A204.1 (cell line): ENCODE measurements at regions not wholly inside any gene's neighbourhood (a gene's known extent, or its start where the extent isn't known, plus 50 kb on each side); places are given as distances from the start of the nearest gene placed in this dataset.

Source experiments
- FAIRE-seq: peaks from 2 replicates; lab custom pipeline; 2012; peaks lifted over from hg19 to GRCh38; lab: Jason Lieb, UNC

GRCh38 chr15:39313467-39313866 lies 267.4 kb upstream of the THBS1 start:
- no peak for FAIRE-seq

GRCh38 chr15:39313881-39314280 lies 267.0 kb upstream of the THBS1 start:
- FAIRE-seq: no peak

DNA sequence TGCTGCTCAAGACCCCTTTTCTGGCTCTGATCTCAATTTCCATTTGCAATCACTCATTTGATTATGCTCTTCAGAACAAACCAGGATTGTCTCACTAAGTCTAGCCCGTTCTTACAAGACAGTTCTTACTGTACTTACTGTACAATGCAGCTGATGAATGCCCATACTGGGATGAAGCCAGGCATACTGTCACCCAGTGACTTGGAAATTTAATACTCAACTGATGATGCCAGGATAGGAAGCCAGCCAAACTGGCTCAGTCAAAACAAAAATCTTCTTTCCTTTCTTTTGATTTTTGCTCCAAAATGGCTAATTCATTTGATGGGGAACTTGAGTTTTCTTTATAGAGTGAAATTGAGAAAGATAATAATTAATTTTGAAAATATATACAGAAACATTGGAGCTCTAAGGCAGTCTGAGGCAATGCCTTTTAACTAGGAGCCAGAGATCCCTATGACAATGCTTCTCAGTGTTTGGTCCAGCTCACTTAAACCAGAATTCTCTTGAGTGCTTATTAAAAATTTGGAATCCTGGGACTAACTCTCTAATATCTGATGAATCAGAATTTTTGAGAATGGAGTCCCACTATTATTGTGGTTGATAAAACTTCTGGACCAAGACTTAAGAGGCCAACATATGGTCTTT lies 265.6 kb upstream of the THBS1 start:
- no peak for FAIRE-seq

GRCh38 chr15:39317225-39317624 lies 263.7 kb upstream of the THBS1 start:
- FAIRE-seq: no peak

DNA sequence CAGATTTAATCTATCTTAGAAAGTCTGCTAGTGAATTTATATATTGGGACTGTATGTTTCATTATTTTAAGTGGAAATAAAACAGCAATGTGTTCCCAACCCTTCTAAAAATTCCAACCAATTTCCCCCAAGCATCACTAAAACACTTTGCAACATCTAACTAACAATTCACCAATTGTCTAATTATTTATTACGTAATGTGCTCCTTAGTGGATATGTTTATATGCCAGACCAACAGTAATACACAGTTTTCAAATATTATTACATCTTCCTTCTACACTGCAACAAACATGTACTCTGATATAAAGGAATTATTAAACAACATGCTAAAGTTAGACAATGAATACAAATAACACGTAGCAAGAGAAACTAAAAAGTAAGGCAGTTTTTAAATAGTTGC lies 262.6 kb upstream of the THBS1 start:
- no peak for FAIRE-seq

DNA sequence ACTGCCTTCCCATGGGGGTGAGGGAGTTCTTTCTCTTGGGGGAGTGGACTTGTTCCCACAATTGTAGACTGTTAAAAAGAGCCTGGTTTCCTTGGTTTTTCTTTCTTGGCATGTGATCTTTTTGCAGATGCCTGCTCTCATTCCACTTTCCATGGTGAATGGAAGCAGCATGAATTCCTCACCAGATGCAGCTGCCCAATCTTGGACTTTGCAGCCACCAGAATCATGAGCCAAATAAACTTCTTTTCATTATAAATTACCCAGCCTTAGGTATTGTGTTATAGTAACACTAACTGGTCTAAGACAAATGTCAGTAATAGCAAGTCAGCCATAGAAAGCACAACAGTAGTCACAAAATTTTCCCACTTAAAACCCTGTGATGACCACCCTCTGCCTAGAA lies 260.5 kb upstream of the THBS1 start:
- FAIRE-seq: no peak

- no peak for FAIRE-seq
These were observed 260.0 kb upstream of the THBS1 start for GRCh38 chr15:39320886-39321285.

- FAIRE-seq: no peak
These were observed 258.9 kb upstream of the THBS1 start for GRCh38 chr15:39321977-39322376.

DNA sequence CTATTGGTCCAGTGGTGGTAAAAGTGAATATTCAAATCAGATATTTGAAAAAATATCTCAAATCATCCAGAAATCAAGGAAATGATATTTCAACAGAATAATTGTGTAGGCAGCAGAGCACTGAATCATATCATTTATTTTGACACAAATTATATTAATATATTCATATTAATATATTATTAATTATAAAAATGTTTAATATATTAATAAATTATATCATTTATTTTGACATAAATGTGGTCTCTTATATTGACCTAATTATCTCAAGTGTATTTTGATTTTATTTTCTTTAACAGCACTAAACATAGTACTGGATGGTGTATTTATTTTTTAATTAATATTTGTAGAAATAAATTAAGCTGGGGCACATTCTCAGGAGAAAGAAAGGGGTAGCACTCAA lies 257.7 kb upstream of the THBS1 start:
- FAIRE-seq: peak; percentile 44

GRCh38 chr15:39323706-39324105 lies 257.2 kb upstream of the THBS1 start:
- no peak for FAIRE-seq

DNA sequence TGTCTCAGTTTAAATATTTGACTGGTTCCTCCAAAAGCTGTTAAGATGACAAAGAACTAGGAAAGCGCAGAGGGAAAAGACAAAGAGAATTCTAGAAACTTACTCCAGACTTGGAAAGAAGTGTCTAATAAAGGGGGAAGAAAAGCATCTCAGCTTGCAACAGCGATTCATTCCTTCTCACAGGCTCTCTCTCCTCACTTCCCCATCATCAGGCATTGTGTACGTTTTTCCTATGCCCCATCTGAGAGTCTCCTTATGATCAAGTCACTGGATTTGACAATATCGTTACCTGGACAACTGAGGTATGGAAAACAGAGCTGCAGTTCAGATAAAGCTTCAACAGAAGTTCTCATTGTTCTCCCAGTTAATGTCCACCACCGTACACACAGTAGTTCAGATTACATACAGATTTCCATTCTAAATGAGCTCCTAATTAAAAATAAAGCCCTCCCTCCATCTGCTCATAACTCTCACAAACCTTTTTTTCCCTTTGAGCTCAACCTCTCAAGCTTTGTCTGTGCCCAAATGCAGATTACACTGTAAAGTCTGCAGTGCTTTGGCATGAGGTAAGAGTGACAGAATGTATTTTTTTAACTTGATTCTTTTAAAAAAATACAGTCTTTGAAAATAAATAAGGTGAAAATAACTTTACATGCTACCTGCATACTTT lies 254.4 kb upstream of the THBS1 start:
- no peak for FAIRE-seq

DNA sequence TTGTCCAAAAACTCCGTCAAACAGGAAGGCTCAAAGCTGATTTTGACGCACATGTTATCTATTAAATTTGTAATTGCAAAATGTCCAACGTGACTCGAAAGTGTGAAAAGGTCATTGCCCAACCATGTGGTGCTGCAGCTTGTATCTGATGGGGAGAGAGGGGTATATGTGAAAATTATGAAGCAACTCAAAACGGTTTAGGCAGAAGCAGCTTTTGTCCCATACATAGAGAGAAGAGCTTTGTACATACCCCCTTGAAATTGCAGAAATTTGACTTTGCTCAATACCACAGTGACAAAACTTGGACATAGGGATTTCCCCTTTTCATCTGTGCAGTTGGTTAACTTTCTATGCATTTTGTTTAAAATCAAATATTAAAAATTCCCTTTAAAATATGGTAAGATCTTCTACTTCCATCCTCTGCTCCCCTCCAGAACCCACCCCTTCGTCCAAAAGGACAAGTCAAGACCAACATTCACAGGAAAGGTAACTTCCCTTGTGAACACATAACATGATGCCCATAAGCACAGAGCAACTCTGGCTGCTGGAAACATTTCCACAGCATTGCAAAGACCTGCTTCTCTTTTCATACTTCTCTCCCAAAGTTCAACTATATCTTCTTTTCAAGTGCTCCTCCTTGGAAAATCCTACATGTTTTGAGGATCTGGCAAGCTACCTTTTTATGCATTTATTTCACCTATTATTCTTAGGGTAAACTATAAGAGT lies 253.7 kb upstream of the THBS1 start:
- FAIRE-seq: no peak

GRCh38 chr15:39330061-39330460 lies 250.8 kb upstream of the THBS1 start:
- FAIRE-seq: no peak

GRCh38 chr15:39331584-39331983 lies 249.3 kb upstream of the THBS1 start:
- FAIRE-seq: no peak

DNA sequence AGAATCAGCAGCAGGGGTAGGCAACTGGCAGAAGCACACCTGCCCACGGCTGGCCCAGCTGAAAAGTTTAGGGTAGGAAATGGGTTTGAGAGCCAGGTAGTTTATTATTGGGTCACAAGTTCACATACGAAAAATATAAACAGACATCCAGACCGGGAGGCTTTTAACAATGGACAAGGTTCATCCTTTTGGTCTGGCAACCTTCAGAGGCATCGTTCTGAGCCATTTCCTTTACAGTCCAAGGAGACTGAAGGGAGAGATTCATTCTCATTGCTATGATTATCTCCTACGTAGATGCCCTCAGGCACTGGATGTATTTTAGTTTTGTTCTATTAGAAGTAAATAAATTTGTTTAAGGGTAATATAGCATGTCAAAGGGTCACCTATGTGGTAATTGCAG lies 248.0 kb upstream of the THBS1 start:
- FAIRE-seq: no peak

- FAIRE-seq: no peak
These were observed 247.5 kb upstream of the THBS1 start for GRCh38 chr15:39333393-39333792.

- FAIRE-seq: no peak
These were observed 247.0 kb upstream of the THBS1 start for GRCh38 chr15:39333896-39334295.

GRCh38 chr15:39336926-39337325 lies 244.0 kb upstream of the THBS1 start:
- no peak for FAIRE-seq

GRCh38 chr15:39338251-39338650 lies 242.6 kb upstream of the THBS1 start:
- no peak for FAIRE-seq

DNA sequence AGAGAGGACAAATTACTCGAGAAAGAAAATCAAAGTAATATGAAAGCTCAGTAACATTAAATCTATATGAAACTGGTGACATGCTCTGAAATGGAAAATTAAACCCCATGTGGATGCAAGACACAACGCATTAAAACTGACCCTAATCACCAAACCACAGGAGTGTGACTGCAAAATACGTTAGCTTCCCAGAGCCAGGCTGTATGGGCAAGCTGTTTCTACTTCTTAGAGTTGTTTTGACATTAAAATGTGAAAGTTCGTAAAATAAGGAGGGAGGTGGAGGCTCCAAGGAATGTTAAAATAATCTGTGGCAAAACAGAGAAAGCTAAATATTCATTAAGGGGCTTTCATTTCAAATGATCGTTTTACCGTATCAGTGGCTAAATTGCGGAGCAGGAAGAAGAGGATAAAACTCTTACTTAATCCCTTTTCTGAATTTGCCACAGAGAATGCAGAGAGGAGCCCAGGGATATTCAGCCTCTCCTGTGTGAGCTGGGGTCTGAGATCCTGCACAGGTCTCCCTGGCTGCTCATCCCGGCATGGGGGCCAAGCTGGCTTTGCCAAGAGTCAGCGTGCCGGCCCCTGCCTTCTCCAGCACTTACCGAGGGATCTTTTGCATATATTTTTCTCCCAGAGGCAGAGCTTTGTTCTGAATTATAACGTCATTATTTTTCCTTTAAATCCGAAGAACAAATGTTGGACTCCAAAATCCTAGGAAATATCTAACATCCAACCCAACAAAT lies 239.8 kb upstream of the THBS1 start:
- no peak for FAIRE-seq

- FAIRE-seq: no peak
These were observed 236.2 kb upstream of the THBS1 start for GRCh38 chr15:39344662-39345141.

DNA sequence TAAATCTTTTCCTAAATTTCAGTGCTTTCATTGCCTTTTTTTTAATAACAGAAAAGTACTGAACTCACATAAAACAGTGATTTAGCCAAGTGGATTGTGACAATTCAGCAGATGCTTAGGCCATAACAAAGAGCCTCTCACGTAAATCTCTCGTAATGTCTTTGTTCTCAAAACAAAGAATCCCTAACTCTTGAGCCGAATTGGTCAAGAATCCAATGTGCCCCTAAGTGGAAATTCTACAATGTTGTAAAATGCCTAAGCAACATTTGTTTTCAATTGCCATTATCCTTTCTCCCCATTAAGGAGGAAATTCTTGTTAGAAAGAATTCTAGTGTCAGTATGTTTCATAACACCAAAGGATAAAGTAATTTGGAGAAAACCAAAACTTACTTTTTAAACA lies 235.7 kb upstream of the THBS1 start:
- FAIRE-seq: no peak

DNA sequence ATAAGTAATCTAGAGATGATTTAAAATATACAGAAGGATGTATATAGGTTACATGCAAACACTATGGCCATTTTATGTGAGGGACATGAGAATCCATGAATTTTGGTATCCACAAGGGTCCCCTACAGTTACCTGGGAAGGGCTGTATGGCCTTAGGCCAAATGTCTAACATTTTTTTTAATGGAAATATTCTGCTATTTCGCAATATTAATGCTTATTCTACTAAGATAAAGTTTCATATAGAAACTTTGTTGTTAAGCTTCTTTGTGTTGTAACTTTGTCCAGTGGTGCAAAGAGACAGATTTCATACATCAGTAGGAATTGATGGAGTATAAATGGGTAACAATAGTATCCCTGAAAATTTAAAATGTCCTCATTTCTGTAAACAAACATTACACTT lies 233.4 kb upstream of the THBS1 start:
- FAIRE-seq: no peak
